GM12878 (cell line): ENCODE measurements at regions not wholly inside any gene's neighbourhood (a gene's known extent, or its start where the extent isn't known, plus 50 kb on each side); places are given as distances from the start of the nearest gene placed in this dataset.

Source experiments
- ATAC-seq: fragments of 200-7000 bp; cut with Tn5 transposase; 3 replicates; pipeline ENCODE4 v1.9.1; 2020; ENCODE audit warnings: mild to moderate bottlenecking, moderate library complexity
- BruUV-seq: library from RNA; stranded (reverse); fragments of 400-500 nt; replicated peaks from 2 replicates; lab custom pipeline; 2021; lab: Mats Ljungman, UMichigan
- CTCF ChIA-PET: fragments of 300-600 bp; sonication (Branson Sonifier 250); formaldehyde crosslinking; extraction: SDS; loops from one replicate; lab custom pipeline; 2021; ENCODE audit warnings: inconsistent platforms; lab: Yijun Ruan, JAX
- POLR2A ChIA-PET: fragments of 350-600 bp; formaldehyde crosslinking; extraction: SDS; loops from one replicate; lab custom pipeline; 2021; ENCODE audit warnings: inconsistent platforms; lab: Charles Lee
- RAD21 ChIA-PET: fragments of 300-600 bp; sonication (Branson Sonifier 250); formaldehyde crosslinking; loops from one replicate; lab custom pipeline; 2023; ENCODE audit warnings: antibody characterized with exemption; ENCODE audit not compliant: unreplicated experiment; lab: Charles Lee
- SMC1A ChIA-PET: fragments of 300-600 bp; sonication (Branson Sonifier 250); formaldehyde crosslinking; loops from one replicate; lab custom pipeline; 2023; ENCODE audit not compliant: unreplicated experiment, uncharacterized antibody; lab: Charles Lee
- DNase-seq: peaks from one replicate; pipeline ENCODE4 v3.0.0-alpha.2; 2011; ENCODE audit warnings: low read depth, low spot score
- FAIRE-seq: peaks from 3 replicates; lab custom pipeline; 2011; peaks lifted over from hg19 to GRCh38; lab: Jason Lieb, UNC
- H2AFZ ChIP-seq: 2 replicates; pipeline ENCODE4 v1.6.0; 2011; ENCODE audit warnings: low read depth, low read length, control low read depth; ENCODE audit not compliant: control insufficient read depth
- H3K27ac ChIP-seq: 2 replicates; pipeline ENCODE4 v1.5.1; 2011; ENCODE audit warnings: control low read depth; ENCODE audit not compliant: control insufficient read depth, insufficient read depth
- H3K27me3 ChIP-seq, 2 experiments: replicated peaks in 1 of 2; 2 replicates each; pipeline versions ENCODE4 v1.6.0 to v1.6.1; 2011; ENCODE audit warnings: low read length in 1 of 2; ENCODE audit not compliant: control insufficient read depth in 2 of 2, insufficient read depth in 2 of 2
- H3K36me3 ChIP-seq, 2 experiments: 2 replicates each; pipeline ENCODE4 v1.5.1; 2011; ENCODE audit warnings: low read length in 1 of 2; ENCODE audit not compliant: control insufficient read depth in 2 of 2, insufficient read depth in 2 of 2
- H3K4me1 ChIP-seq: 2 replicates; pipeline ENCODE4 v1.6.1; 2011; ENCODE audit warnings: mild to moderate bottlenecking, low read length, moderate library complexity, mixed read lengths; ENCODE audit not compliant: control insufficient read depth, insufficient read depth
- H3K4me2 ChIP-seq: 2 replicates; pipeline ENCODE4 v1.6.0; 2011; ENCODE audit warnings: control low read depth; ENCODE audit not compliant: control insufficient read depth, insufficient read depth
- H3K4me3 ChIP-seq: fragments of 200-600 bp; sonication (generic); 2 replicates; pipeline ENCODE4 v1.5.1; 2016
- H3K79me2 ChIP-seq: 2 replicates; pipeline ENCODE4 v1.6.0; 2011; ENCODE audit warnings: low read length; ENCODE audit not compliant: control insufficient read depth, insufficient read depth
- H3K9ac ChIP-seq: 2 replicates; pipeline ENCODE4 v1.8.0; 2011; ENCODE audit warnings: low read length, control low read depth, mixed read lengths; ENCODE audit not compliant: control insufficient read depth, insufficient read depth
- H3K9me3 ChIP-seq: replicated peaks from 3 replicates; pipeline ENCODE4 v1.5.1; 2011; ENCODE audit warnings: mild to moderate bottlenecking, low read length; ENCODE audit not compliant: control insufficient read depth, insufficient read depth
- H4K20me1 ChIP-seq: 2 replicates; pipeline ENCODE4 v1.6.0; 2011; ENCODE audit not compliant: control insufficient read depth, insufficient read depth
- EED ChIP-seq: sonication (generic); IDR thresholded peaks from 2 replicates; pipeline ENCODE4 v1.6.1; 2016; ENCODE audit warnings: antibody characterized with exemption, low read depth
- ETV6 ChIP-seq, 2 experiments: fragments of 450-650 bp in 1 of 2; IDR thresholded peaks in 1 of 2; conservative IDR thresholded peaks in 1 of 2; 2 replicates each; pipeline ENCODE4 v1.6.1; 2014; ENCODE audit warnings: antibody characterized with exemption in 1 of 2, borderline replicate concordance in 1 of 2, low read depth in 1 of 2, mild to moderate bottlenecking in 1 of 2, moderate library complexity in 1 of 2
- POU2F2 ChIP-seq: IDR thresholded peaks from 3 replicates; pipeline ENCODE4 v1.6.1; 2011; ENCODE audit warnings: low read depth, mild to moderate bottlenecking, low read length, borderline replicate concordance
- SMAD5 ChIP-seq: IDR thresholded peaks from 2 replicates; pipeline ENCODE4 v1.6.1; 2016; ENCODE audit warnings: antibody characterized with exemption, low read depth
- TAF1 ChIP-seq: IDR thresholded peaks from 2 replicates; pipeline ENCODE4 v1.6.1; 2011; ENCODE audit warnings: mild to moderate bottlenecking, low read depth, low read length, borderline replicate concordance
- ZNF207 ChIP-seq: fragments of 450-650 bp; IDR thresholded peaks from 2 replicates; pipeline ENCODE4 v1.6.1; 2014; ENCODE audit warnings: antibody characterized with exemption, mild to moderate bottlenecking, borderline replicate concordance
- WGBS: methylation state at CpG from one replicate; pipeline ENCODE4 v1.1.6; 2016; ENCODE audit warnings: low lambda C conversion rate; ENCODE audit not compliant: insufficient replicate concordance, insufficient coverage; ENCODE audit errors: missing lambda C conversion rate; 5-methylcytosine and 5-hydroxymethylcytosine counted together
- in situ Hi-C: fragments of 300-500 bp; cut with MboI; formaldehyde crosslinking; loops from 9 replicates; pipeline ENCODE4 v1.14.3; 2018; ENCODE audit warnings: mixed read lengths
- intact Hi-C: fragments of 100-400 bp; cut with micrococcal nuclease; formaldehyde crosslinking; loops from one replicate; pipeline ENCODE4 v1.14.2; 2022; ENCODE audit not compliant: unreplicated experiment
- TF ChIP-seq, protein P1 (sequence below): fragments of 450-650 bp; conservative IDR thresholded peaks from 2 replicates; pipeline ENCODE4 v1.6.1; 2017; ENCODE audit warnings: mild to moderate bottlenecking, moderate library complexity
- TF ChIP-seq, protein P2 (sequence below): fragments of 450-650 bp; formaldehyde crosslinking; IDR thresholded peaks from 2 replicates; pipeline ENCODE4 v1.5.0; 2022; ENCODE audit warnings: mild to moderate bottlenecking, missing genetic modification characterization

DNA sequence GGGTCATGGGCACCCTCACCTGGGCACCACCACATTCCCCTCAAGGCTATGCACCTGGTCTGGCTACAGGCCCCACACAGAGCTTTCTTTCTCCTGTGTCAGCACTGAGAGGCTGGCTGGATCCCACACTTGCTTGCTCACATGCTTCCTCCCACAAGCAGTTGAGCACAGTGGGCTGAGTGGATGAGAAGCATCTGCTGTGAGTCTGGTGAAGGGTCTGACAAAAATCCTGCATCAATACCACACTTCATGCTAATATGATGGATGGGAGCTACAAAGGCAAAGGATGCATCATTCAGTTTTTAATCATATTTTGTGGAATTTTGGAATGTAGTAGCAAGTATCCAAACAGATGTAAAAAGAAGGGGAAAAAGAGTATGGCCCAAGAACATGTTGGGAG lies 830.8 kb upstream of the PTPRD start (continued):
- TF ChIP-seq EED (no peak), SMAD5 (no peak), POU2F2 (no peak)
- TF ChIP-seq, protein P1, sequence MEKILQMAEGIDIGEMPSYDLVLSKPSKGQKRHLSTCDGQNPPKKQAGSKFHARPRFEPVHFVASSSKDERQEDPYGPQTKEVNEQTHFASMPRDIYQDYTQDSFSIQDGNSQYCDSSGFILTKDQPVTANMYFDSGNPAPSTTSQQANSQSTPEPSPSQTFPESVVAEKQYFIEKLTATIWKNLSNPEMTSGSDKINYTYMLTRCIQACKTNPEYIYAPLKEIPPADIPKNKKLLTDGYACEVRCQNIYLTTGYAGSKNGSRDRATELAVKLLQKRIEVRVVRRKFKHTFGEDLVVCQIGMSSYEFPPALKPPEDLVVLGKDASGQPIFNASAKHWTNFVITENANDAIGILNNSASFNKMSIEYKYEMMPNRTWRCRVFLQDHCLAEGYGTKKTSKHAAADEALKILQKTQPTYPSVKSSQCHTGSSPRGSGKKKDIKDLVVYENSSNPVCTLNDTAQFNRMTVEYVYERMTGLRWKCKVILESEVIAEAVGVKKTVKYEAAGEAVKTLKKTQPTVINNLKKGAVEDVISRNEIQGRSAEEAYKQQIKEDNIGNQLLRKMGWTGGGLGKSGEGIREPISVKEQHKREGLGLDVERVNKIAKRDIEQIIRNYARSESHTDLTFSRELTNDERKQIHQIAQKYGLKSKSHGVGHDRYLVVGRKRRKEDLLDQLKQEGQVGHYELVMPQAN, result no peak

DNA sequence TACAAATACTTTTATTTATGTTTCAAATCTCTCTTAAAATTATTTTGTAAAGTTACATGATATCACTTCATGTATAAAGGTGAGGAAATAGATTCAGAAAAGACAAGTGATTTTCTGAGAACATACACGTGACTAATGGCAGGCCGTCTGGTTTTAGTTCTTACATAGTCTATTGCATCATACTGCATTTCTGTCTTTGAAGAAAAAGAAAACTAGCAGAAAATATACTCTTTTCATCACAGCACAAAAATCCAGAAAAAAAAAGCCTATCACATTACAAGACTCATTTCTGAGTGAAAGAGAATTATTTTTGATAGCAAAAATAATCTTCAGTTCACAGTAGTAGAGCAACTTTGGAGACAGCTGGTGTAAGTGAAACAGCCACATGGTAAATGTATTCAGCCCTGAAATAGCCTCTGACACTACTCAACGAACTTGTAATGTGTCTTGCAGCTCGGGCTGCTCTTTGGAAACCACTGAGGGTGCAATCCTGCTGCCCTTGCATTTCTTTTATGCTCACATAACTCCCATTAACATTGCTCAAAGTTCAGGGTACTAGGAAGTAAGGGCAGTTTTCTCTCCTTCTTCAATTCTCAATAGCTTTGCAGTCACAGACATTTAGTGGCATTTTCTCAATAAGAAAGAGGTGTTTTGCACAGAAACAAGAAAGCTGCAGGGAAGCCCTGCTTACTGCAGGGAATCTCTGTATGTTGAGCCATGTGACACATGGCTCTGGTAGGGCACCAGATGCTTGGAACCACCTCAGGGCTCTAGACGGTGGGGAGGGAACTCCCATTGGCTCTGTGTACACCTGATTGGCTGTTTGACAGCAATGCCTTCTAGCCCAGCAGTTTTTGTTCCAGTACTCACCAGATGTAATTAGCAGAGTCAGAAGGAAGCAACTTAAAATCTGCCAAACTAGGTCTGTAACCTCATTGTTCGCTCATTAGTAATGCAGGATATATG lies 845.3 kb upstream of the PTPRD start:
- TF ChIP-seq, protein P2, sequence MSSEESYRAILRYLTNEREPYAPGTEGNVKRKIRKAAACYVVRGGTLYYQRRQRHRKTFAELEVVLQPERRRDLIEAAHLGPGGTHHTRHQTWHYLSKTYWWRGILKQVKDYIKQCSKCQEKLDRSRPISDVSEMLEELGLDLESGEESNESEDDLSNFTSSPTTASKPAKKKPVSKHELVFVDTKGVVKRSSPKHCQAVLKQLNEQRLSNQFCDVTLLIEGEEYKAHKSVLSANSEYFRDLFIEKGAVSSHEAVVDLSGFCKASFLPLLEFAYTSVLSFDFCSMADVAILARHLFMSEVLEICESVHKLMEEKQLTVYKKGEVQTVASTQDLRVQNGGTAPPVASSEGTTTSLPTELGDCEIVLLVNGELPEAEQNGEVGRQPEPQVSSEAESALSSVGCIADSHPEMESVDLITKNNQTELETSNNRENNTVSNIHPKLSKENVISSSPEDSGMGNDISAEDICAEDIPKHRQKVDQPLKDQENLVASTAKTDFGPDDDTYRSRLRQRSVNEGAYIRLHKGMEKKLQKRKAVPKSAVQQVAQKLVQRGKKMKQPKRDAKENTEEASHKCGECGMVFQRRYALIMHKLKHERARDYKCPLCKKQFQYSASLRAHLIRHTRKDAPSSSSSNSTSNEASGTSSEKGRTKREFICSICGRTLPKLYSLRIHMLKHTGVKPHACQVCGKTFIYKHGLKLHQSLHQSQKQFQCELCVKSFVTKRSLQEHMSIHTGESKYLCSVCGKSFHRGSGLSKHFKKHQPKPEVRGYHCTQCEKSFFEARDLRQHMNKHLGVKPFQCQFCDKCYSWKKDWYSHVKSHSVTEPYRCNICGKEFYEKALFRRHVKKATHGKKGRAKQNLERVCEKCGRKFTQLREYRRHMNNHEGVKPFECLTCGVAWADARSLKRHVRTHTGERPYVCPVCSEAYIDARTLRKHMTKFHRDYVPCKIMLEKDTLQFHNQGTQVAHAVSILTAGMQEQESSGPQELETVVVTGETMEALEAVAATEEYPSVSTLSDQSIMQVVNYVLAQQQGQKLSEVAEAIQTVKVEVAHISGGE (CRISPR knock-in tag), result no peak
- TF ChIP-seq ETV6 (conservative IDR thresholded peaks at IDR 0.05 in 1 of 2, IDR thresholded peaks at IDR 0.05 in 1 of 2; ENCODE audit: borderline replicate concordance in 1 of 2, low read depth in 1 of 2) (no peak), TAF1 (no peak), ZNF207 (no peak)
- Histone ChIP-seq H3K9ac (no peak overlapping the region), H4K20me1 (no peaks in the 10 kb centered on the region), H3K4me2 (no peak overlapping the region), H3K79me2 (no peaks in the 10 kb centered on the region), H3K27ac (no peak overlapping the region), H3K27me3 (no peaks in the 10 kb centered on the region), H3K4me3 (no peak overlapping the region), H3K9me3 (no peaks in the 10 kb centered on the region), H3K36me3 (no peaks in the 10 kb centered on the region), H3K4me1 (no peaks in the 10 kb centered on the region), H2AFZ (no peak overlapping the region)
- POLR2A ChIA-PET, result no interaction called here
- intact Hi-C loops, result no loop called here
- FAIRE-seq (no peak), ATAC-seq (no peak), DNase-seq (no peak)
- BruUV-seq, result no TSS peak
- SMC1A ChIA-PET, result no interaction called here
- CTCF ChIA-PET, result no interaction called here
- in situ Hi-C loops, result no loop called here
- RAD21 ChIA-PET, result no interaction called here
- 0% methylated on average over 6 of the region's 6 CpGs for WGBS
